GM12873 (cell line): ENCODE measurements at regions not wholly inside any gene's neighbourhood (a gene's known extent, or its start where the extent isn't known, plus 50 kb on each side); places are given as distances from the start of the nearest gene placed in this dataset.

Experiments
- CTCF ChIP-seq: IDR thresholded peaks from 2 replicates; pipeline ENCODE4 v1.5.1; 2012; ENCODE audit warnings: low read depth, mild to moderate bottlenecking, moderate library complexity, low read length, control low read depth; ENCODE audit not compliant: insufficient read depth; ENCODE audit errors: missing control alignments

GRCh38 chr14:39694341-39694740 is 262.1 kb upstream of the FBXO33 start:
- no peak for TF ChIP-seq CTCF

GRCh38 chr14:39683691-39684260 is 251.5 kb upstream of the FBXO33 start:
- TF ChIP-seq CTCF: no peak

GRCh38 chr14:39682582-39682981 is 250.3 kb upstream of the FBXO33 start:
- no peak for TF ChIP-seq CTCF

GRCh38 chr14:39681782-39682399 is 249.7 kb upstream of the FBXO33 start:
- TF ChIP-seq CTCF: no peak

- no peak for TF ChIP-seq CTCF
Observed at GRCh38 chr14:39680777-39681176, 248.5 kb upstream of the FBXO33 start.

- no peak for TF ChIP-seq CTCF
Observed at GRCh38 chr14:39673734-39674133, 241.5 kb upstream of the FBXO33 start.

GRCh38 chr14:39673270-39673711 is 241.1 kb upstream of the FBXO33 start:
- no peak for TF ChIP-seq CTCF
